ENCODE measurements at regions not wholly inside any gene's neighbourhood (a gene's known extent, or its start where the extent isn't known, plus 50 kb on each side); places are given as distances from the start of the nearest gene placed in this dataset.

- H3K79me2 ChIP-seq (ENCODE audit: control insufficient read depth, insufficient read depth, low read length) = no peaks in the 10 kb centered on the region
- peaks cover 0 to 2% of the 10 kb centered on the region in 2 experiments for H3K27me3 ChIP-seq (ENCODE audit: control insufficient read depth in 2 of 2, insufficient read depth in 2 of 2, low read length in 2 of 2)
- H3K9ac ChIP-seq (replicated peaks; ENCODE audit: extremely low read depth, insufficient read depth, low read length) = no peak overlapping the region
- no peaks in the 10 kb centered on the region for H3K9me3 ChIP-seq (replicated peaks; ENCODE audit: control insufficient read depth, insufficient read depth, low read length)
- CTCF ChIA-PET = interaction anchor here (0.8 to 1.5 kb wide), 4 partner anchors 46 to 1000 kb away, joined by 3 to 8 read pairs (median 3); no protein-coding TSS in a partner anchor
- H4K20me1 ChIP-seq (replicated peaks; ENCODE audit: control insufficient read depth, extremely low read depth, insufficient read depth, low read length) = no peaks in the 10 kb centered on the region
- FAIRE-seq (no peak), DNase-seq (ENCODE audit: low read depth, low spot score) (no peak)
- no peak overlapping the region for H3K4me2 ChIP-seq (ENCODE audit: insufficient read depth, low read length)
- no TSS peak for BruUV-seq (replicated peaks)
- H3K27ac ChIP-seq (ENCODE audit: insufficient read depth, low read depth, low read length) = no peak overlapping the region
- H3K4me1 ChIP-seq (ENCODE audit: control insufficient read depth, extremely low read depth, insufficient read depth, low read length) = no peaks in the 10 kb centered on the region
- H3K36me3 ChIP-seq (ENCODE audit: control insufficient read depth in 2 of 2, extremely low read depth in 1 of 2, insufficient read depth in 2 of 2, low read length in 2 of 2) = no peaks in the 10 kb centered on the region
- no peaks in the 10 kb centered on the region for H3K9me1 ChIP-seq (replicated peaks; ENCODE audit: control insufficient read depth, extremely low read depth, insufficient read depth, low read length)
- intact Hi-C loops (cut with micrococcal nuclease) = no loop called here
- dilution Hi-C loops (cut with MboI; ENCODE audit: extremely low pct_ligation_motif_present, low sequenced_read_pairs) = no loop called here
- no peak overlapping the region for H2AFZ ChIP-seq (ENCODE audit: low read depth, low read length)
- POLR2A ChIA-PET = no interaction called here
- TF ChIP-seq JUN (IDR thresholded peaks at IDR 0.05; ENCODE audit: borderline replicate concordance, insufficient read depth, insufficient read length, low read depth) = no peak
- TF ChIP-seq, protein P1, sequence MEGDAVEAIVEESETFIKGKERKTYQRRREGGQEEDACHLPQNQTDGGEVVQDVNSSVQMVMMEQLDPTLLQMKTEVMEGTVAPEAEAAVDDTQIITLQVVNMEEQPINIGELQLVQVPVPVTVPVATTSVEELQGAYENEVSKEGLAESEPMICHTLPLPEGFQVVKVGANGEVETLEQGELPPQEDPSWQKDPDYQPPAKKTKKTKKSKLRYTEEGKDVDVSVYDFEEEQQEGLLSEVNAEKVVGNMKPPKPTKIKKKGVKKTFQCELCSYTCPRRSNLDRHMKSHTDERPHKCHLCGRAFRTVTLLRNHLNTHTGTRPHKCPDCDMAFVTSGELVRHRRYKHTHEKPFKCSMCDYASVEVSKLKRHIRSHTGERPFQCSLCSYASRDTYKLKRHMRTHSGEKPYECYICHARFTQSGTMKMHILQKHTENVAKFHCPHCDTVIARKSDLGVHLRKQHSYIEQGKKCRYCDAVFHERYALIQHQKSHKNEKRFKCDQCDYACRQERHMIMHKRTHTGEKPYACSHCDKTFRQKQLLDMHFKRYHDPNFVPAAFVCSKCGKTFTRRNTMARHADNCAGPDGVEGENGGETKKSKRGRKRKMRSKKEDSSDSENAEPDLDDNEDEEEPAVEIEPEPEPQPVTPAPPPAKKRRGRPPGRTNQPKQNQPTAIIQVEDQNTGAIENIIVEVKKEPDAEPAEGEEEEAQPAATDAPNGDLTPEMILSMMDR (IDR thresholded peaks at IDR 0.05; ENCODE audit: extremely low read depth in 1 of 2, insufficient read depth in 1 of 2, low read depth in 1 of 2, low read length in 2 of 2) = no peak
- TF ChIP-seq MYC (IDR thresholded peaks at IDR 0.05; ENCODE audit: low read depth, low read length) = no peak
- no peak for TF ChIP-seq FOS (IDR thresholded peaks at IDR 0.05; ENCODE audit: borderline replicate concordance, insufficient read depth, low read length)
- no peak for TF ChIP-seq GATA2 (IDR thresholded peaks at IDR 0.05; ENCODE audit: insufficient read depth, insufficient read length, low read depth, low read length)
- no peak for TF ChIP-seq EZH2 (IDR thresholded peaks at IDR 0.05; ENCODE audit: borderline replicate concordance, low read depth, low read length, severe bottlenecking)
- no peak for TF ChIP-seq MAX (IDR thresholded peaks at IDR 0.05; ENCODE audit: insufficient read depth, insufficient read length)
- TF ChIP-seq POLR2AphosphoS5 (IDR thresholded peaks at IDR 0.05; ENCODE audit: insufficient read depth, low read depth, low read length) = no peak
- TF ChIP-seq POLR2A (IDR thresholded peaks at IDR 0.05; ENCODE audit: low read depth, low read length) = no peak
- H3K4me3 ChIP-seq (replicated peaks in 1 of 3; ENCODE audit: insufficient read depth in 1 of 3, low read depth in 1 of 3, low read length in 3 of 3) = no peak overlapping the region
Observed at GRCh38 chr3:182708810-182709209, 84.5 kb upstream of the ATP11B start.
